ENCODE measurements at regions not wholly inside any gene's neighbourhood (a gene's known extent, or its start where the extent isn't known, plus 50 kb on each side); places are given as distances from the start of the nearest gene placed in this dataset.
A peak's percentile ranks its signal among the peaks of the same experiment; 100 is the strongest.
"Not testable (repeated sequence)": the region's sequence is repeated elsewhere in the genome, so short reads cannot be mapped to it uniquely, and the experiment has no call there.

DNA sequence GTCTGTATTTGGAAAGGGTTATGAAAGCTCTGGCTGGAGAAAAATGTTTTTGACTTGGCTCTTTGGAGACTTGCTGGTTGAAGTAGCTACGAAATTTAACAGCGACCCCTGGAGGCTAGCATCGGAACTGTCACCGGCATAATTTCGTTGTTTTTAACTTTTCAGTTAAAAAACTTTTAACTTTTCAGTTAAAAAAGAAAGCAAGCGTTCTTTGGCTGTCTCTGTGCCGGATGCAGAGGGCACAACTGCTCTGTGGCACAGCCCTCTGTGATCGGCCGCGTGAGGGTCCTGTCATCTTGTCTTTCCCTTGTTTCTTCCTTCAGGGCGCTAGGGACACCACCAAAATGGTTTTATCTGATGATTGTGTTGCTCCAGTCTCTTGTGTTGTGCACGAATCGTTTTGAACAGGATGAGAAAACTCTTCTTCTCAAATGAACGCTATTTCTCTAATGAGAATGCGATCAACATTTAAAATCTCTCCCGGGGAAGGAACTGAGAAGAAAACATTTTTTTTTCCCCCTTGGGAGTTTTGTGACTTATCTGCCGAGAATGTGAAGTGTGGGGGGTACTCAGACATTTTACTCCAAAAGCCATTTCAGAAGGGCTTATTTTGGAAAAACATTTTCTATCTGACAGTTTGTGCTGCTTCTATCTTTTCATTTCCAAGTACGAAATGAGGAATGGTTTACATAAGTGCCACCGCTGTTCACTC is 57.1 kb downstream of the ADCYAP1 start:
- no peaks in the 10 kb centered on the region for H3K36me3 ChIP-seq (ENCODE audit: control insufficient read depth, insufficient read depth, low read length)
- no peaks in the 10 kb centered on the region for H3K9me3 ChIP-seq (ENCODE audit: control insufficient read depth, low read length)
- no peaks in the 10 kb centered on the region for H3K4me1 ChIP-seq (ENCODE audit: control insufficient read depth, insufficient read depth, low read length, poor library complexity, severe bottlenecking)
- H3K27me3 ChIP-seq (replicated peaks; ENCODE audit: control insufficient read depth, insufficient read depth, low read length, poor library complexity, severe bottlenecking) = peaks cover 4% of the 10 kb centered on the region
- peak in 1 of 3 donors; percentile 8 for DNase-seq
- no peak overlapping the region for H3K27ac ChIP-seq (ENCODE audit: insufficient read depth, low read length, poor library complexity, severe bottlenecking)
- no peak overlapping the region for H3K4me3 ChIP-seq (ENCODE audit: insufficient read depth, low read depth, low read length, poor library complexity, severe bottlenecking)

DNA sequence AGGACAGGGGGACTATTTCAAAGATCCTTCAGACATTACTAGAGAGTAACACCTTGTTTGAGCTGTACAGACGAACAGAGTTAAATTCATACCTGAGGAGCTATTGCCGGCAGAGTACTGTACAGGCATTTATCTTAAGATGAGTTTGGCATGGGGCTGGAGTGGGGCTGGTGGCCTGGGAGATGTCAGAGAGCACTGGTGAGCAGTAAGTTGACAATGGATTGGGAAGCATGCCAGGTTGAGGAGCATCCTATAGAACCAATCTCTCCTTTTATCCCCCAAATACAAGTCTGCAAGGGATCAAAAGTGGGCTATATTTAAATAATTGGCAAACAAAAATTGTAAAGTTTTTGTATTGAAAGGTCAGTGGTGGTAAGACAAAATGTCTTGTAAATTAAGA is 58.6 kb downstream of the ADCYAP1 start:
- DNase-seq = no peak
- no peaks in the 10 kb centered on the region for H3K4me1 ChIP-seq (ENCODE audit: control insufficient read depth, insufficient read depth, low read length, poor library complexity, severe bottlenecking)
- no peak overlapping the region for H3K27ac ChIP-seq (ENCODE audit: insufficient read depth, low read length, poor library complexity, severe bottlenecking)

DNA sequence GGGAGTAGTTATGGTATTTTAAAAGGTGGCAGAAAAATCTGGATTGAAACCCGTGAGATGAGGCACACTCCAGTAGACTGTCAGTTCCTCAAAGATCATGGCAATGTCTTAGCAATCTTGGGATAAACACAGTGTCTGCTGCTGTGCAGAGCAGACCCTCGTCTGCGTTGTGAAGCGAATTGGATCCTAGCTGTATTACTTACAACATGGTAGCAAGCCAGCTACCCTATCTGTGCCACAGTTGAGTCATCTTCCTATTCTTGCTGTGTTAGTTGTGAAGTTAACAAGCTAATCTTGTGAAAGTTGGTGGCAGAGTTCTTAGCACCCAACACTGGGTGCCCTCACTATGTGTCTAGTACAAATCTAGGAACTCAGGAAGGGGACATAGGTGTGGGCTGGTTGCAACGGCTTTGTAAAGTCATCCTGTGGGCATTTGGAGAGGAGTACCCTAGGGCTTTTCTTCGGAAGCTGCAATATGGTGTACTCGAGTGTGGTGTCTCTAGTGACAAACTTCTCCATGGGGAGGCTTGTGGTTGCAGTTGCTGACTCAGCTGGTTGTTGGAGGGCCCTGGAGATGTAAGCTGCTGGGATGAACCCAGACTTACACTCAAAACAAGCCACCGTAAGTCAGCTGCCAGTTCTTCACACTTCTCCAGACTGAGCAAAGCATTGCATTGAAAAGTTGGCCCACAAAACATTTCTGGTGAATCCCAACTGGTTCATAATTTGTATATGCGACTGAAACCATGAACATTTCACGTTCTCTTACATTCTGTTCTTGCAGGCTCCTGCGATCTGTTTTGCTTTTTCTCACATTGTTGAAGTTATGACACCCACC is 61.5 kb downstream of the ADCYAP1 start:
- H3K27ac ChIP-seq (ENCODE audit: insufficient read depth, low read length, poor library complexity, severe bottlenecking) = no peak overlapping the region
- no peak overlapping the region for H3K4me3 ChIP-seq (ENCODE audit: insufficient read depth, low read depth, low read length, poor library complexity, severe bottlenecking)
- no peaks in the 10 kb centered on the region for H3K9me3 ChIP-seq (ENCODE audit: control insufficient read depth, low read length)
- H3K4me1 ChIP-seq (ENCODE audit: control insufficient read depth, insufficient read depth, low read length, poor library complexity, severe bottlenecking) = no peaks in the 10 kb centered on the region
- peaks cover 4% of the 10 kb centered on the region for H3K27me3 ChIP-seq (replicated peaks; ENCODE audit: control insufficient read depth, insufficient read depth, low read length, poor library complexity, severe bottlenecking)
- no peak for DNase-seq
- H3K36me3 ChIP-seq (ENCODE audit: control insufficient read depth, insufficient read depth, low read length) = no peaks in the 10 kb centered on the region

More for the DNA sequence above, 58.6 kb downstream of the ADCYAP1 start:
- Histone ChIP-seq H3K4me3 (ENCODE audit: insufficient read depth, low read depth, low read length, poor library complexity, severe bottlenecking) (no peak overlapping the region), H3K36me3 (ENCODE audit: control insufficient read depth, insufficient read depth, low read length) (no peaks in the 10 kb centered on the region), H3K27me3 (replicated peaks; ENCODE audit: control insufficient read depth, insufficient read depth, low read length, poor library complexity, severe bottlenecking) (peaks cover 4% of the 10 kb centered on the region), H3K9me3 (ENCODE audit: control insufficient read depth, low read length) (no peaks in the 10 kb centered on the region)

DNA sequence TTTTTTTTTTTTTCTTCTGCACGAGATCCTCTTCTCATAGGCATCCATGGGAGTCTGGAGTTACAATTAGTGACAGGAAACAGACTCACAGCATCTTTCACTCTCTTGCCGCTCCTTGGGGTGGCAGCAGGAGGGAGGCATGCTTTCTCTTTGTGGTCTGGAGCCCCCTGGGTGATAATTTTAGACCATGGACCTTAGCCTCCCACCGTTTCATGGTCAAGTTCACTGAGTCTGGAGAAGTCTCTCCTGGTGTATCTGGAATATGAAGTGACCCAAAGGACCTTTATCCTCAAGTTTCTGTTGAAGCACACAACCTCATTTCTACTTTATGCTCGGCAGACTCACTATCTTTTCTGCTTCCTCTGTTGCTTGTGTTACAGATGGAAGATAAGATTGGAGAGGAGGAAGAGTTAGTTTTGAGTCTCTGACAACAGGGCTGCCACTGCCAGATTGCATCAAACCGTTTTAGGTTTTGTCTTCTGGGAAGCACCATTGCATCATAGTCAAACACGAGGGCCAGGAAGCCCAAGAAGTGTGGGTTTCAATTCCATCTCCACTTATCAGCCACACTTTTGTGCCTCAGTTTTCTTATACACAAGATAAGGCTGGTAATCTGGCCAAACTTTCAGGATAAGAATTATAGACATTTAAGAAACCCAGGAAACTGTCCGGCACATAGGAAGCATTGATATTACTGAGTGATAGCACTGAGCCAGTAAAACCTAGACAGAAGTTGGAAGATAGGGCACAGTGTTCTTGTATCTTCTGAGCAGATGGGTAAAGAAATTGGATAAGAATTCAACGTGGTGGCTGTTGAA is 62.3 kb downstream of the ADCYAP1 start:
- Histone ChIP-seq H3K27me3 (replicated peaks; ENCODE audit: control insufficient read depth, insufficient read depth, low read length, poor library complexity, severe bottlenecking) (no peaks in the 10 kb centered on the region), H3K4me3 (ENCODE audit: insufficient read depth, low read depth, low read length, poor library complexity, severe bottlenecking) (no peak overlapping the region), H3K9me3 (ENCODE audit: control insufficient read depth, low read length) (no peaks in the 10 kb centered on the region), H3K4me1 (ENCODE audit: control insufficient read depth, insufficient read depth, low read length, poor library complexity, severe bottlenecking) (no peaks in the 10 kb centered on the region), H3K36me3 (ENCODE audit: control insufficient read depth, insufficient read depth, low read length) (no peaks in the 10 kb centered on the region), H3K27ac (ENCODE audit: insufficient read depth, low read length, poor library complexity, severe bottlenecking) (no peak overlapping the region)
- DNase-seq = no peak

DNA sequence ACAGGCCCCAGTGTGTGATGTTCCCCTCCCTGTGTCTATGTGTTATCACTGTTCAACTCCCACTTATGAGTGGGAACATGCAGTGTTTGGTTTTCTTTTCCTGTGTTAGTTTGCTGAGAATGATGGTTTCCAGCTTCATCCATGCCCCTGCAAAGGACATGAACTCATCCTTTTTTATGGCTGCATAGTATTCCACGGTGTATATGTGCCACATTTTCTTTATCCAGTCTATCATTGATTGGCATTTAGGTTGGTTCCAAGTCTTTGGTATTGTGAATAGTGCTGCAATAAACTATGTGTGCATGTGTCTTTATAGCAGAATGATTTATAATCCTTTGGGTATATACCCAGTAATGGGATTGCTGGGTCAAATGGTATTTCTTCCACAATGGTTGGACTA is 64.2 kb downstream of the ADCYAP1 start:
- H3K4me3 ChIP-seq (ENCODE audit: insufficient read depth, low read depth, low read length, poor library complexity, severe bottlenecking); H3K9me3 ChIP-seq (ENCODE audit: control insufficient read depth, low read length); H3K27me3 ChIP-seq (replicated peaks; ENCODE audit: control insufficient read depth, insufficient read depth, low read length, poor library complexity, severe bottlenecking); DNase-seq; H3K36me3 ChIP-seq (ENCODE audit: control insufficient read depth, insufficient read depth, low read length); H3K4me1 ChIP-seq (ENCODE audit: control insufficient read depth, insufficient read depth, low read length, poor library complexity, severe bottlenecking); H3K27ac ChIP-seq (ENCODE audit: insufficient read depth, low read length, poor library complexity, severe bottlenecking): not testable (repeated sequence)

DNA sequence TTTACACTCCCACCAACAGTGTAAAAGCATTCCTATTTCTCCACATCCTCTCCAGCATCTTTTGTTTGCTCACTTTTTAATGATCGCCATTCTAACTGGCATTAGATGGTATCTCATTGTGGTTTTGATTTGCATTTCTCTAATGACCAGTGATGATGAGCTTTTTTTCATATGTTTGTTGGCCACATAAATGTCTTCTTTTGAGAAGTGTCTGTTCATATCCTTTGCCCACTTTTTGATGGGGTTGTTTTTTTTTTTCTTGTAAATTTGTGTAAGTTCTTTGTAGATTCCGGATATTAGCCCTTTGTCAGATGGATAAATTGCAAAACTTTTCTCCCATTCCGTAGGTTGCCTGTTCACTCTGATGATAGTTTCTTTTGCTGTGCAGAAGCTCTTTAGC is 64.6 kb downstream of the ADCYAP1 start:
- not testable (repeated sequence) for H3K4me1 ChIP-seq (ENCODE audit: control insufficient read depth, insufficient read depth, low read length, poor library complexity, severe bottlenecking); H3K9me3 ChIP-seq (ENCODE audit: control insufficient read depth, low read length); H3K27me3 ChIP-seq (replicated peaks; ENCODE audit: control insufficient read depth, insufficient read depth, low read length, poor library complexity, severe bottlenecking); H3K27ac ChIP-seq (ENCODE audit: insufficient read depth, low read length, poor library complexity, severe bottlenecking); H3K36me3 ChIP-seq (ENCODE audit: control insufficient read depth, insufficient read depth, low read length); H3K4me3 ChIP-seq (ENCODE audit: insufficient read depth, low read depth, low read length, poor library complexity, severe bottlenecking); DNase-seq

DNA sequence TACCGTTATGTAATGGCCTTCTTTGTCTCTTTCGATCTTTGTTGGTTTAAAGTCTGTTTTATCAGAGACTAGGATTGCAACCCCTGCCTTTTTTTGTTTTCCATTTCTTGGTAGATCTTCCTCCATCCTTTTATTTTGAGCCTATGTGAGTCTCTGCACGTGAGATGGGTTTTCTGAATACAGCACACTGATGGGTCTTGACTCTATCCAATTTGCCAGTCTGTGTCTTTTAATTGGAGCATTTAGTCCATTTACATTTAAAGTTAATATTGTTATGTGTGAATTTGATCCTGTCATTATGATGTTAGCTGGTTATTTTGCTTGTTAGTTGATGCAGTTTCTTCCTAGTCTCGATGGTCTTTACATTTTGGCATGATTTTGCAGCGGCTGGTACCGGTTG is 69.9 kb downstream of the ADCYAP1 start:
- H3K27me3 ChIP-seq (replicated peaks; ENCODE audit: control insufficient read depth, insufficient read depth, low read length, poor library complexity, severe bottlenecking); DNase-seq; H3K9me3 ChIP-seq (ENCODE audit: control insufficient read depth, low read length); H3K4me1 ChIP-seq (ENCODE audit: control insufficient read depth, insufficient read depth, low read length, poor library complexity, severe bottlenecking); H3K4me3 ChIP-seq (ENCODE audit: insufficient read depth, low read depth, low read length, poor library complexity, severe bottlenecking); H3K36me3 ChIP-seq (ENCODE audit: control insufficient read depth, insufficient read depth, low read length); H3K27ac ChIP-seq (ENCODE audit: insufficient read depth, low read length, poor library complexity, severe bottlenecking): not testable (repeated sequence)

DNA sequence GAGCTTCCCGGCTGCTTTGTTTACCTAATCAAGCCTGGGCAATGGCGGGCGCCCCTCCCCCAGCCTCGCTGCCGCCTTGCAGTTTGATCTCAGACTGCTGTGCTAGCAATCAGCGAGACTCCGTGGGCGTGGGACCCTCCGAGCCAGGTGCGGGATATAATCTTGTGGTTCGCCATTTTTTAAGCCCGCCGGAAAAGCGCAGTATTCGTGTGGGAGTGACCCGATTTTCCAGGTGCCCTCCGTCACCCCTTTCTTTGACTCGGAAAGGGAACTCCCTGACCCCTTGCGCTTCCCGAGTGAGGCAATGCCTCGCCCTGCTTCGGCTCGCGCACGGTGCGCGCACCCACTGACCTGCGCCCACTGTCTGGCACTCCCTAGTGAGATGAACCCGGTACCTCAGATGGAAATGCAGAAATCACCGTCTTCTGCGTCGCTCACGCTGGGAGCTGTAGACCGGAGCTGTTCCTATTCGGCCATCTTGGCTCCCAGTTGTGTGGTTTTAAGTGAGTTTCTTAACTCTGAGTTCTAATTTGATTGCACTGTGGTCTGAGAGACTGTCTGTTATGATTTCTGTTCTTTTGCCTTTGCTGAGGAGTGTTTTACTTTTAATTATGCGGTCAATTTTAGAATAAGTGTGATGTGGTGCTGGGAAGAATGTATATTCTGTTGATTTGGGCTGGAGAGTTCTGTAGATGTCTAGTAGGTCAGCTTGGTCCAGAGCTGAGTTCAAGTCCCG is 71.9 kb downstream of the ADCYAP1 start:
- H3K4me1 ChIP-seq (ENCODE audit: control insufficient read depth, insufficient read depth, low read length, poor library complexity, severe bottlenecking); H3K27me3 ChIP-seq (replicated peaks; ENCODE audit: control insufficient read depth, insufficient read depth, low read length, poor library complexity, severe bottlenecking); H3K36me3 ChIP-seq (ENCODE audit: control insufficient read depth, insufficient read depth, low read length); H3K4me3 ChIP-seq (ENCODE audit: insufficient read depth, low read depth, low read length, poor library complexity, severe bottlenecking); H3K27ac ChIP-seq (ENCODE audit: insufficient read depth, low read length, poor library complexity, severe bottlenecking); H3K9me3 ChIP-seq (ENCODE audit: control insufficient read depth, low read length); DNase-seq: not testable (repeated sequence)

DNA sequence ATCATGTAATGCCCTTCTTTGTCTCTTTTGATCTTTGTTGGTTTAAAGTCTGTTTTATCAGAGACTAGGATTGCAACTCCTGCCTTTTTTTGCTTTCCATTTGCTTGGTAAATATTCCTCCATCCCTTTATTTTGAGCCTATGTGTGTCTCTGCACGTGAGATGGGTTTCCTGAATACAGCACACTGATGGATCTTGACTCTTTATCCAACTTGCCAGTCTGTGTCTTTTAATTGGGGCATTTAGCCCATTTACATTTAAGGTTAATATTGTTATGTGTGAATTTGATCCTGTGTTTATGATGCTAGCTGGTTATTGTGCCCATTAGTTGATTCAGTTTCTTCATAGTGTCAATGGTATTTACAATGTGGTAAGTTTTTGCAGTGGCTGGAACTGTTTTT is 72.7 kb downstream of the ADCYAP1 start:
- not testable (repeated sequence) for H3K36me3 ChIP-seq (ENCODE audit: control insufficient read depth, insufficient read depth, low read length); DNase-seq; H3K4me1 ChIP-seq (ENCODE audit: control insufficient read depth, insufficient read depth, low read length, poor library complexity, severe bottlenecking); H3K27me3 ChIP-seq (replicated peaks; ENCODE audit: control insufficient read depth, insufficient read depth, low read length, poor library complexity, severe bottlenecking); H3K4me3 ChIP-seq (ENCODE audit: insufficient read depth, low read depth, low read length, poor library complexity, severe bottlenecking); H3K9me3 ChIP-seq (ENCODE audit: control insufficient read depth, low read length); H3K27ac ChIP-seq (ENCODE audit: insufficient read depth, low read length, poor library complexity, severe bottlenecking)
